ENCODE measurements at regions not wholly inside any gene's neighbourhood (a gene's known extent, or its start where the extent isn't known, plus 50 kb on each side); places are given as distances from the start of the nearest gene placed in this dataset.
A peak's percentile ranks its signal among the peaks of the same experiment; 100 is the strongest.

DNA sequence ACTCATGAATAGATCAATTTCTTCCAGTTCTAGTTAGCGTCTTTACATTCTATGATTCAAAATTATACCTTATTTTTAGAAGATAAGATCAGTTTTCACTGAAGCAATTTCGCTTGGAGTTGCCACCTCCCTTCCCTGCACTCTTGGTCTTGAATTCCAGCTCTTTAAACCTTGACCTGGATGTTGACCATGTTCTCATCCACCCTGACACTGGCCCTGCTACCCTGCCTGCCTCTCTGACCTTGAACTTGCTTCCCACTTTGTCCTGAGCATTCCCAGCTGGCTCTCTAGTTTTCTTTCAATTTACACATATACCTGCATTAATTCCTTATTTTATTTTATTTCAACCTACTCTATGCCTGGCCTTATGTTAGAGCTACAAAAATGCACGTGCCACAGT lies 274.9 kb upstream of the IGFBP3 start:
- ChIA-PET POLR2A (ENCODE audit: unreplicated experiment) (interaction anchor here (0.6 kb wide), 1 partner anchor 56 kb away, joined by 3 read pairs; no protein-coding TSS in a partner anchor), CTCF (no interaction called here)
- Histone ChIP-seq H3K23ac (ENCODE audit: low read depth, low read length) (no peak overlapping the region), H2BK20ac (ENCODE audit: low read depth, low read length) (peak overlapping the region; percentile 75; the same call in 1 of the 2 replicates), H4K20me1 (ENCODE audit: insufficient read depth, low read length) (no peaks in the 10 kb centered on the region), H3K9me1 (ENCODE audit: insufficient read depth, low read length) (peaks cover 14% of the 10 kb centered on the region), H2BK5ac (ENCODE audit: low read depth, low read length, poor library complexity, severe bottlenecking) (no peak overlapping the region), H2AFZ (replicated peaks; ENCODE audit: low read length, poor library complexity) (no peak overlapping the region), H4K91ac (ENCODE audit: insufficient read depth, low read depth, low read length) (no peak overlapping the region), H2AK5ac (ENCODE audit: low read depth, low read length) (peak overlapping the region; percentile 79; the same call in 1 of the 2 replicates), H3K36me3 (ENCODE audit: control insufficient read depth, insufficient read depth, low read length) (no peaks in the 10 kb centered on the region), H3K14ac (replicated peaks; ENCODE audit: low read depth, low read length) (no peak overlapping the region), H3K56ac (ENCODE audit: extremely low read depth, insufficient read depth, low read length) (no peak overlapping the region), H3K27ac (ENCODE audit: insufficient read depth, low read length) (no peak overlapping the region), H3K18ac (ENCODE audit: low read depth, low read length) (no peak overlapping the region; the same call in 1 of the 2 replicates), H2AK9ac (replicated peaks; ENCODE audit: low read depth, low read length, poor library complexity) (no peak overlapping the region), H4K8ac (ENCODE audit: low read depth in 2 of 2, low read length in 2 of 2) (no peak overlapping the region), H3K9me3 (ENCODE audit: control insufficient read depth, insufficient read depth, low read length) (no peaks in the 10 kb centered on the region), H4K5ac (ENCODE audit: low read depth, low read length) (peak overlapping the region; percentile 45; the same call in 1 of the 2 replicates), H3K4me1 (ENCODE audit: control insufficient read depth, insufficient read depth, low read length) (peaks cover 13% of the 10 kb centered on the region), H3K27me3 (ENCODE audit: control insufficient read depth, insufficient read depth, low read length) (no peaks in the 10 kb centered on the region), H3K79me1 (ENCODE audit: low read depth in 1 of 2, low read length in 2 of 2) (no peaks in the 10 kb centered on the region), H3K4me3 (ENCODE audit: insufficient read depth, low read depth, low read length) (no peak overlapping the region), H3K4ac (ENCODE audit: low read depth, low read length) (0 out of 2 replicates have a peak overlapping the region, but pooled peaks have one; percentile 0), H2BK120ac (ENCODE audit: low read depth, low read length) (peak overlapping the region; percentile 58), H3K4me2 (ENCODE audit: low read depth, low read length) (no peak overlapping the region), H3K9ac (ENCODE audit: low read depth, low read length) (no peak overlapping the region), H2BK15ac (ENCODE audit: low read depth, low read length) (peak overlapping the region; percentile 90; the same call in 2 of the 3 replicates)
- 100% methylated on average over 1 of the region's 3 CpGs; no CpG with 5 or more reads in 1 of the 2 experiments for WGBS, 2 experiments (ENCODE audit: extremely low coverage in 2 of 2, insufficient read length in 1 of 2)
- BruUV-seq (replicated peaks), result no TSS peak
- DNase-seq (no peak), ATAC-seq (ENCODE audit: low read depth) (no peak)
- intact Hi-C loops (cut with micrococcal nuclease) (no loop called here), dilution Hi-C loops (cut with HindIII; ENCODE audit: low sequenced_read_pairs, unreplicated experiment) (no loop called here), in situ Hi-C loops (cut with MboI; ENCODE audit: low sequenced_read_pairs) (no loop called here)
- TF ChIP-seq RCOR1 (IDR thresholded peaks at IDR 0.05; ENCODE audit: insufficient replicate concordance, low read length) (no peak), MAFK (IDR thresholded peaks at IDR 0.05; ENCODE audit: low read depth, low read length) (no peak), CHD1 (IDR thresholded peaks at IDR 0.05; ENCODE audit: low read depth, low read length) (no peak), RAD21 (IDR thresholded peaks at IDR 0.05; ENCODE audit: low read length) (no peak), MXI1 (IDR thresholded peaks at IDR 0.05; ENCODE audit: borderline replicate concordance, low read depth, low read length) (no peak)

Measured in IMR-90 (cell line).